SKM-1 (cell line): ENCODE measurements at regions not wholly inside any gene's neighbourhood (a gene's known extent, or its start where the extent isn't known, plus 50 kb on each side); places are given as distances from the start of the nearest gene placed in this dataset.
A peak's percentile ranks its signal among the peaks of the same experiment; 100 is the strongest.
"Not testable (repeated sequence)": the region's sequence is repeated elsewhere in the genome, so short reads cannot be mapped to it uniquely, and the experiment has no call there.

Experiments
- DNase-seq: peaks from one replicate; lab custom pipeline; 2025; ENCODE audit not compliant: unreplicated experiment; lab: John Stamatoyannopoulos, UW

DNA sequence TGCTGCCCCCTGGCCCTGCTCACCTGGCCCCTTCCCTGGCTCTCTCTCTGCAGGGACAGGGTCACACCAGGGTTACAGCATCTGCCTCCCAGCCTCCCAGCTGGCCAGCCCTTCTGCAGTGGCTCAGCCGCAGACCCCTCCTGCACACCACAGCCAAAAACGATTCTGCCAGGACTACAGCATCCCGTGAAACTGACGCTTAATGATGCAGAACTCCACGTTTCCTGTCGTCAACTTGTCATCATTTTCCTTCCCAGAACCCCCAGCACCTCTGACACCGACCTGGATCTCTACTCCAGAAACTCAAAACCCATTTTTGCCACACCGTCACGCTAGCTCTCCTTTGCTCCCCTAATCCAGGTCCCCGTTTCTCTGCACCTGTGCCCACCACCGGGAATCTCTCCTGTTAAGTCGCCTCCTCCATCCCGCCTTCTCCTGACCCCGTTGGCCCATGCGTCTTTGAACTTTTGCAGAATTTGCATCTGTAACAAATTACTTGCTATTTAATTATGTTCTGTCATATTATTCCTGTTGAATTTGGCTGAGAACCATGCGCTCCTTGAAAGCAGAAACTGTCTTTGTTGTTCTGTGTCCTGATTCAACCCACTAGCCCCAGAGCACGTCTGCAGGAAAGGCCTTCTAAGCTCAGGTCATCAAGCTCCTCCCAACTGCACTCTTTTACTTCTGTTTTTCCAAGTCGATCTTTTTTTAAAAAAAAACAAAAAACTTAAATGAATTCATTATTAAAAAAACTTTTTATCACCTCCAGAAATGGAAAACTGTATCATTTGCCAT is 173.2 kb upstream of the COPS8 start:
- no peak for DNase-seq

DNA sequence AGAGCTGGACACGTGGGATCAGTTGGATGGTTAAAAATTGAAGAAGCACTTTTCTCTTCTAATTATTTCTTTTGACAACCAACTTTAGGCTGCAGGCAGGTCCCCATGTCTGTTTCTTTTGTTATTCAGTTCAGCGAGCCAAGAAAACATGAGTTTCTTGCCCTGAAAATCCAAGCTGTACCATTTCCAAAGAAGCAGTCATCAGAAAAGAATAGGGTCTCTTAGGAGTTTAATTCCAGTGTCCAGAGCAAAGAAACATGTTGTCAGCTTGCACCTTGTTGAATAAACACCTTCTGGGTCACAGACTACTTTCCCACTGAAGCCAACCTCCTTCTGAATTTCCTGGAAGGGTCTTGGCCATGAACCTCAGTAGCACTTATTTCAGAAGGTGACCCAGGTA is 170.5 kb upstream of the COPS8 start:
- no peak for DNase-seq

DNA sequence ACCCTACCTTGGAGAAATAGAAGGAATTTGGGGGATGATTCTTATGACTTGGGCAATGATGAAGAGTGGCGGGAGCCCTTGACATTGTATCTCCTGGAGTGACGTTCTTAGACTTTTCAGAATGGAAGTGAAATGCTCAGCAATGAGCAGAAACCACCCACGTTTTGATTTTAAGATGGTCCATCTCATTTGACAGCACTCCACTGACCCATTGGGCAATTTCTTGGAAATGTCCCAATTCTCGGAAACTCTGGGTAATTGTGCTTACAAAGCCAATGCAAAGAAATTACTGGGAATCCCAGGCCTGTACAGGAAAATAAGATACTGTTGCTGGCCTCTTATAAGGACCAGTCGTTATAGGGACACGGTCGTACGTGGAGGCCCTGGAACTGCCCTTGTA is 170.0 kb upstream of the COPS8 start:
- no peak for DNase-seq

GRCh38 chr2:236916181-236916580 is 169.5 kb upstream of the COPS8 start:
- DNase-seq: no peak

DNA sequence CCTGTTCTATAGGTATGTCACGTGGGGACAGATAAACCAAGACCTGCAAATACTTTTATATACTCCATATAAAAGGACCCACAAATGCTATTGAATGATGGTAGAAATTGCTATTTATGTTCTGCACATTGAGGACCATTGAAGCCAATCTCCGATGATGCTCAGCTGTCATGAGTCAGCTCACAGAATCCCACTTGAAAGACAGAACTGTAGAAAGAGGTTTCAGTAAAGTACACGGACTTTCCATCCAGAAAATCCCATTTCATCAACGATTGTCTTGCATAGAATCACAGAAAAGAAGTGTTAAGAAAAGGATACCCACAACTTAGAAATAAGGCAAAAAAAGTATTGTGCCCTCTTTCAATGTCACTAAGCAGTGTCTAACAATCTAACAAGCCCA is 169.0 kb upstream of the COPS8 start:
- DNase-seq: no peak

DNA sequence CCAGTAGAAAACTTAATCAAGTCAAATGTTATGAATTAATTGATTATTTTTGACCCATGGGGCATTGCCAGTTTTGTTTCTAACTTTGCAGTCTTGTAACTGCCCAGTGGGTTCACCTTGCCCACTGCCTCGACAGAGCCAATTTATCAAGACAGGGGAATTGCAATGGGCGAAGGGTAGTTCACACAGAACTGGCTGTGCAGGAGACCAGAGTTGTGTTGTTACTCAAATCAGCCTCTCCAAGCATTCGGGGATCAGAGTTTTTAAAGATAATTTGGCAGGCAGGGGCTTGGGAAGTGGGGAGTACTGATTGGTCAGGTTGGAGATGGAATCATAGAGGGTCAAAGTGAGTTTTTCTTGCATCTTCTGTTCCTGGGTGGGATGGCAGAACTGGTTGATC is 168.5 kb upstream of the COPS8 start:
- no peak for DNase-seq

DNA sequence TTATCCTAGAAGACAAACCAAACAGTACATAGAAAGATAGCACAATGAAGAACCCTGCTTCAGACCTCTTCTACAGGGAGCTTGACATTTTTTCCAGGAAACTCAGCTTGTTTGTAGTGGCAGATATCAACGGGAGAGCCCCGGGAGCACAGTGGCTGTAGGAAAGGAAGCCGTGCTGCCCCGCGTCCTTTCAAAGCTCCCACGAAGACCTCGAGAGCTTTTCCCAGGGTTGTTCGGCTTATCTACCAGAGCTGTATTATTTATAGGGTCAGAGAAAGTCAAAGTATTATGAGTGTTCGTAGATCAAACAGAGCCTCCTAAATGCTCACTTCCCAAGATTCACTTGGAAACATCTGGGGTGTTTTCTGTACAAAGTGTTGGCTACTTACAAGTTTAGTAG is 167.1 kb upstream of the COPS8 start:
- no peak for DNase-seq

DNA sequence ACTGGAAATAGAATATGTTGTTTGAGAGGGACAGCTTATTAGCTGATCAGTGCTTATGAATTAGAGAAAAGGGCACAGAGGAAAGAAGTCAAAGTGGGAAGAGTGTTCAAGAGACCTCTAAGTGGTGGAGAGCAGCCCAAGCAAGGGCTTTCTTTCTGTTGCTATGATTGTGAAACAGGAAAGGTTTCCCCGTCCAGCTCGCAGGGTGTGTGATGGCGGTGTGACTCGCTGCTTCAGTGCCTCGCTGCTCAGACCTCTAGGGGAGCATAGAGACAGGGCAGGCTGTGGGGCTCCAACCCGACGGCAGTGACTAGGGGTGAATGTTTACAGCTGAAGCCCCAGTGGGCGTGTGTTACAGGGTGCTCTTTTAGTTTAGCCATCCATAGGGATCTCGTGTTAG is 166.5 kb upstream of the COPS8 start:
- peak; percentile 38 for DNase-seq

- DNase-seq: not testable (repeated sequence)
These were observed 165.8 kb upstream of the COPS8 start for GRCh38 chr2:236919801-236920379.

DNA sequence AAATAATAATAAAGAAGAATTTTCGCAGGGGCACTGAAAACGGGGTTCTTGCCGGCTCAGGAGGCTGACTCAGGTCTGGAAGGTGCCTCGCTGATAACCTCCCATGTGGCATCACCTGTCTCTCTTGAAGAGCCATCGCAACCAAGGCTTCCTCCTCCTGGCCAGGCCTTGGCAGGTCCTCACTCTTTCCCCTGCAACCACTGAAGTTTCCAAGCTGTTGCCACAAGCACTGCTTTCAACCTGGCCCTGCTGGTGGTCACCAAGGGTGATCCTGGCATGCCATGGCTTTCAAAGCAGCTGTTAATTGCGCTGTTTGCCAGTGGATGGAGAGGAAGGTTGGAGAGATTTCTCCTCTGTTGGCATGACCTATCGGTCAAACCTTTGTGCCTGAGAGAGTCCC is 163.6 kb upstream of the COPS8 start:
- no peak for DNase-seq

GRCh38 chr2:236928380-236929037 is 157.2 kb upstream of the COPS8 start:
- DNase-seq: no peak

DNA sequence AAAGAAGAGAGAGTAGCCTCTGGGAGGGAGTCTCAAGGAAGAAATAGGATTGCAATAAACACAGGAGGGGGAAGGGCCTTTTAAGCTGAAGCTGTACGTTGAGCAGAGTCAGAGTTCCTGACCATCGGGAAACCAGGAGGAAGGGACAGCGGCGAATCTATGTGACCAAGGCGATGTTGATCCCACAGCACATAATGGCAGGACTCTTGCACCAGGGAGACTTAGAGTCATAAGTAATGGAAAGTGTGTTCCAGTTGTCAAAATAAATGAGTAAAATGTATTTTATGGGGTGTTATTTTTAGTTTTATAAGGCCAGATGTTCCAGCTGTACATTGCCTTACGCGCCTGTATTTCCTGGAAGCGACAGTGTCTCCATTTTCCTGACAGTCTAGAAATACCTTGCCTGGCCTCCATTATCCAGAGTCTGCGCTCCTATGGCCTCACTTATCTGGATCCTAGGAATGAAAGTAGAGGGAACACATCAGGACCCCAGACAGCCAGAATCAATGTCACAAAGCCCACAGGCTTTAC is 152.8 kb upstream of the COPS8 start:
- DNase-seq: no peak

- no peak for DNase-seq
These were observed 151.5 kb upstream of the COPS8 start for GRCh38 chr2:236934166-236934565.

- no peak for DNase-seq
These were observed 151.0 kb upstream of the COPS8 start for GRCh38 chr2:236934656-236935055.

- no peak for DNase-seq
These were observed 150.6 kb upstream of the COPS8 start for GRCh38 chr2:236935083-236935482.

GRCh38 chr2:236935631-236936445 is 149.9 kb upstream of the COPS8 start:
- no peak for DNase-seq

DNA sequence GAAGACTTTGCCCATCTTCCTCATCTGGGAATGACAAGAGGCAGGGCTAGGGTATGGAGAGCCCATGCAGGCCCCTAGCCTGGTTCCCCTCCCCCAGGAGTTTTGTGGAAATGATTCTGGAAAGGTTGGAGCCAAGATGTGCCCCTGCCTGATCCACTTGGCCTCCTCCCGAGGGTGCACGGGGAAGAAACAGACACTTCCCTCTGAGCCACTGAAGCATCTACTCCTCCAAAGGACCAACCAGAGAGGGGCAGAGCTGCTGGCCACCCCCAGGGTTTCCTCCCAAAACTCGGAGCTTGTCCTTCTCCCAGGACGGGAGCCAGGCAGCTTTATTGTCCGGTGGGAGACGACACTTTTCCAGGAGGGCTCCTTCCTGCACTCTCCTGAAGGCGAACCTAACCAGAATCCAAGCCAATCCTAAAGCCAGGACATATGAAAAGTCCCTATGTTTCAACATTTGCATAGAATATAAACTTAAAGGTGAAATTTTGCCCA is 149.2 kb upstream of the COPS8 start:
- no peak for DNase-seq

GRCh38 chr2:236938126-236938525 is 147.6 kb upstream of the COPS8 start:
- DNase-seq: no peak

DNA sequence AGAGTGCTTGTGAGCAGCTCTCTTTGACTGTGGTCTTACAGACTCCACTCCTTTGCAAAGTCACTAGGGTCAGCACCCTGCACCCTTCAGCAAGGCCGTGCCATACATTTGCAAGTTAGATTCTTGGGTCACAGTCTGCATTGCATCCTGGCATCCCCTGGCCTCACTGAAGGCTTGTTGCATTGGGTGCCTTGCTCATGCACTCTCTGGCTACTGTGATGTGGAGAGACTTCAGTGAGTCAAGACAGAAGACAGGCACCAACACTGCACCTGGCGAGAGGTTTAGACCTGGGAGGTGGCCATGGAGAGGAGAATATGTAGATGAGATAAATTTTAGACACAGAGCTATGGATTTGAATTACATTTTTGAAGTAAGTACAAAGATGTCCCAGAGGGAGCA is 146.4 kb upstream of the COPS8 start:
- DNase-seq: no peak

DNA sequence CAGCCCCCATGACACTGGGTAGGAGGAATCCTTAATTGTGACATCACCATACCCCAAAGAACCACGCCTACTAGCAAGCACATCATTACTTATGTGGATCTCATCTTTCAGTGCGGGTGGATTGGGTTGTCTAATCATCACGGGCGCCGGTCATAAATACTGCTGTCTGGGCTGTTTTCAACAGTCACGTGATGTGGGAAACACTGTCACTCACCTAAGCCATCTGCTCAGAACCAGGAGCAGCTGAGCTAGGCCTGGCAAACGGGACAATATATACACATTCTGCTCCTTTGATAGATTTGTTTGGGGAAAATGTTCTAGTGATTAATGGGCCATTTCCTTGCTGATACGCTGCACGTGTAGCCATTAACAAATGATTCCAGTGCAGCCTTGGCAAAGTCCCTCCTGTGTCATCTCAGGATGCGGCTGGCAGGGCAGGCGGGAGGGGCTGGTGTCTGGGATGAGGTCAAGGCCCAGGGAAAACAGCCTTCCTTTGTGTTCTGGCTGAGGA is 145.9 kb upstream of the COPS8 start:
- no peak for DNase-seq

DNA sequence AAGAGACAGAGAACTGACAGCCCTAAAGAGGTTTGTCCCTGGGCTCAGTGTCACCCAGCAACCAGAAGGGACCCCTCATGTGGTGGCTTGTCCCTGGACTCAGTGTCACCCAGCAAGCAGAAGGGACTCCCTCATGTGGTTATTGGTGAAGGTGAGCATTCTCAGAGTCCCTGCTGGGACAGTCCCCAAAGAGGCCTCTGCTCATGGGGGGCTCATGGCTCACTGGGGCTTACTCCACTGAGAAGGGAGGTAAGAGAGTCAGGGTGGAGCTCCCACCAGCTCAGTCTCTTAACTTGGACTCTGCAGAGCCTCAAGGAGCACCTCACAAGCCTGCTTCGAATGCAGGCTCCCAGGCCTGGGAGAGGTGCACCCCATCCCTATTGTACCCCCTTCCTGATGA is 145.2 kb upstream of the COPS8 start:
- no peak for DNase-seq
